CD14-positive monocyte (primary cell): ENCODE measurements at regions not wholly inside any gene's neighbourhood (a gene's known extent, or its start where the extent isn't known, plus 50 kb on each side); places are given as distances from the start of the nearest gene placed in this dataset.

Experiments
- DNase-seq, 3 donors: peaks; one replicate each; pipeline ENCODE4 v3.0.0-alpha.2; 2011 to 2022
- H2AFZ ChIP-seq: 2 replicates; pipeline ENCODE4 v1.6.0; 2012; ENCODE audit warnings: mild to moderate bottlenecking, low read depth, low read length, inconsistent platforms; ENCODE audit not compliant: insufficient read depth, poor library complexity, severe bottlenecking
- H3K27ac ChIP-seq, 2 donors: 1 replicate in 1 of 2; 2 replicates in 1 of 2; pipeline ENCODE4 v1.5.1; 2012 to 2013; ENCODE audit warnings: low read length in 2 of 2, control low read depth in 1 of 2, inconsistent platforms in 1 of 2, low read depth in 1 of 2, mild to moderate bottlenecking in 1 of 2
- H3K27me3 ChIP-seq, 2 donors: one replicate each; pipeline versions ENCODE4 v1.6.0 to v1.6.1; 2011 to 2013; ENCODE audit warnings: low read length in 2 of 2; ENCODE audit not compliant: control insufficient read depth in 2 of 2, insufficient read depth in 2 of 2
- H3K36me3 ChIP-seq, 2 donors: replicated peaks in 1 of 2; 1 replicate in 1 of 2; 2 replicates in 1 of 2; pipeline versions ENCODE4 v1.5.1 to v1.6.1; 2012 to 2013; ENCODE audit warnings: low read length in 2 of 2, control low read depth in 1 of 2, inconsistent platforms in 1 of 2, mild to moderate bottlenecking in 1 of 2; ENCODE audit not compliant: insufficient read depth in 2 of 2, control insufficient read depth in 1 of 2
- H3K4me1 ChIP-seq, 2 donors: 1 replicate in 1 of 2; 2 replicates in 1 of 2; pipeline versions ENCODE4 v1.5.1 to v1.6.1; 2012 to 2013; ENCODE audit warnings: low read length in 2 of 2, control low read depth in 1 of 2, inconsistent platforms in 1 of 2, mild to moderate bottlenecking in 1 of 2, moderate library complexity in 1 of 2; ENCODE audit not compliant: insufficient read depth in 2 of 2, control insufficient read depth in 1 of 2
- H3K4me2 ChIP-seq: replicated peaks from 2 replicates; pipeline ENCODE3; 2012; ENCODE audit warnings: low read length, moderate library complexity, mild to moderate bottlenecking; ENCODE audit not compliant: poor library complexity, severe bottlenecking; ENCODE audit errors: extremely low read depth
- H3K4me3 ChIP-seq, 3 experiments: fragments of 200-600 bp in 1 of 3; sonication (generic) in 1 of 3; replicated peaks in 1 of 3; 1 replicate in 2 of 3; 2 replicates in 1 of 3; pipeline ENCODE4 v1.5.1; 2011 to 2013; ENCODE audit warnings: low read length in 3 of 3, mild to moderate bottlenecking in 3 of 3, control low read depth in 2 of 3, low read depth in 2 of 3, inconsistent platforms in 1 of 3, moderate library complexity in 1 of 3
- H3K79me2 ChIP-seq: 2 replicates; pipeline ENCODE4 v1.6.0; 2012; ENCODE audit warnings: mild to moderate bottlenecking, control low read depth, inconsistent platforms, low read length, moderate library complexity; ENCODE audit not compliant: insufficient read depth
- H3K9ac ChIP-seq: 2 replicates; pipeline ENCODE4 v1.6.0; 2017; ENCODE audit warnings: low read length, mild to moderate bottlenecking; ENCODE audit not compliant: insufficient read depth, poor library complexity, severe bottlenecking
- H3K9me3 ChIP-seq, 2 donors: replicated peaks in 1 of 2; 1 replicate in 1 of 2; 2 replicates in 1 of 2; pipeline versions ENCODE4 v1.5.1 to v1.6.1; 2012 to 2013; ENCODE audit warnings: low read length in 2 of 2, control low read depth in 1 of 2; ENCODE audit not compliant: control insufficient read depth in 1 of 2, insufficient read depth in 1 of 2
- H4K20me1 ChIP-seq: 2 replicates; pipeline ENCODE4 v1.6.0; 2012; ENCODE audit warnings: mild to moderate bottlenecking, low read length, control low read depth, moderate library complexity; ENCODE audit not compliant: insufficient read depth
- H3K27ac Mint-ChIP-seq, 7 donors: one replicate each; pipeline ENCODE4 v1.8.0; 2020; ENCODE audit warnings: mild to moderate bottlenecking in 7 of 7, mixed read lengths in 7 of 7, moderate library complexity in 6 of 7, inconsistent platforms in 2 of 7
- H3K27me3 Mint-ChIP-seq, 3 donors: one replicate each; pipeline ENCODE4 v1.8.0; 2021 to 2022; ENCODE audit warnings: low read depth in 3 of 3, mild to moderate bottlenecking in 3 of 3, mixed read lengths in 3 of 3, moderate library complexity in 3 of 3, inconsistent platforms in 1 of 3
- H3K36me3 Mint-ChIP-seq, 2 donors: one replicate each; pipeline ENCODE4 v1.8.0; 2020; ENCODE audit warnings: mixed read lengths in 2 of 2, inconsistent platforms in 1 of 2, mild to moderate bottlenecking in 1 of 2
- H3K4me1 Mint-ChIP-seq: one replicate; pipeline ENCODE4 v1.8.0; 2020; ENCODE audit warnings: mild to moderate bottlenecking, mixed read lengths
- H3K4me3 Mint-ChIP-seq, 2 donors: one replicate each; pipeline ENCODE4 v1.8.0; 2020; ENCODE audit warnings: mild to moderate bottlenecking in 2 of 2, mixed read lengths in 2 of 2, moderate library complexity in 1 of 2
- H3K9me3 Mint-ChIP-seq, 7 donors: one replicate each; pipeline ENCODE4 v1.8.0; 2020 to 2022; ENCODE audit warnings: mixed read lengths in 7 of 7, mild to moderate bottlenecking in 6 of 7, moderate library complexity in 6 of 7, inconsistent platforms in 2 of 7
- CTCF ChIP-seq: fragments of 200-600 bp; IDR thresholded peaks from one replicate; pipeline ENCODE4 v1.8.0; 2022; ENCODE audit warnings: antibody characterized with exemption, mild to moderate bottlenecking
- WGBS: methylation state at CpG from one replicate; pipeline ENCODE4 v1.1.5; 2013; ENCODE audit warnings: missing lambda C conversion rate; ENCODE audit not compliant: insufficient coverage; 5-methylcytosine and 5-hydroxymethylcytosine counted together
- intact Hi-C, 2 donors: fragments of 100-400 bp; cut with micrococcal nuclease; formaldehyde crosslinking; loops; one replicate each; pipeline versions ENCODE4 v1.15.0 to v1.15.1; 2023

GRCh38 chr7:42770114-42770513 is 141.8 kb downstream of the C7orf25 start:
- WGBS: 88% methylated on average over 2 of the region's 3 CpGs
- Histone ChIP-seq H3K36me3 (no peaks in the 10 kb centered on the region), H3K4me2 (no peak overlapping the region), H3K9me3 (no peaks in the 10 kb centered on the region), H3K4me3 (no peak overlapping the region), H3K27ac (no peak overlapping the region), H3K9ac (no peak overlapping the region), H2AFZ (no peak overlapping the region), H4K20me1 (no peaks in the 10 kb centered on the region), H3K79me2 (no peaks in the 10 kb centered on the region), H3K4me1 (no peaks in the 10 kb centered on the region), H3K27me3 (no peaks in the 10 kb centered on the region)
- Mint-ChIP-seq H3K27ac (no peak overlapping the region), H3K36me3 (no peaks in the 10 kb centered on the region), H3K9me3 (peaks cover 0 to 2% (median 0%) of the 10 kb centered on the region in 7 donors), H3K27me3 (peaks cover 0 to 2% (median 0%) of the 10 kb centered on the region in 3 donors), H3K4me1 (no peaks in the 10 kb centered on the region), H3K4me3 (no peak overlapping the region)
- no peak for TF ChIP-seq CTCF
- intact Hi-C loops: no loop called here
- DNase-seq: no peak

- Histone ChIP-seq H3K4me1 (no peaks in the 10 kb centered on the region), H3K27ac (no peak overlapping the region), H3K4me3 (no peak overlapping the region), H2AFZ (no peak overlapping the region), H3K4me2 (no peak overlapping the region), H3K9ac (no peak overlapping the region), H3K27me3 (no peaks in the 10 kb centered on the region), H3K79me2 (no peaks in the 10 kb centered on the region), H3K36me3 (no peaks in the 10 kb centered on the region), H3K9me3 (no peaks in the 10 kb centered on the region), H4K20me1 (no peaks in the 10 kb centered on the region)
- 87% methylated on average over 4 of the region's 4 CpGs for WGBS
- no peak for TF ChIP-seq CTCF
- Mint-ChIP-seq H3K36me3 (no peaks in the 10 kb centered on the region), H3K4me1 (no peaks in the 10 kb centered on the region), H3K27ac (no peak overlapping the region), H3K27me3 (peaks cover 0 to 4% (median 0%) of the 10 kb centered on the region in 3 donors), H3K9me3 (peaks cover 0 to 5% (median 1%) of the 10 kb centered on the region in 7 donors), H3K4me3 (no peak overlapping the region)
- DNase-seq: no peak
- intact Hi-C loops: no loop called here
Observed at GRCh38 chr7:42768045-42768444, 143.8 kb downstream of the C7orf25 start.
